NCI-H510A (cell line): ENCODE measurements at regions not wholly inside any gene's neighbourhood (a gene's known extent, or its start where the extent isn't known, plus 50 kb on each side); places are given as distances from the start of the nearest gene placed in this dataset.
"Not testable (repeated sequence)": the region's sequence is repeated elsewhere in the genome, so short reads cannot be mapped to it uniquely, and the experiment has no call there.

Experiments
- DNase-seq: peaks from one replicate; lab custom pipeline; 2025; lab: John Stamatoyannopoulos, UW

- DNase-seq: not testable (repeated sequence)
Observed at GRCh38 chr3:8356066-8356465, 145.6 kb upstream of the LMCD1 start.

- no peak for DNase-seq
Observed at GRCh38 chr3:8357859-8358258, 143.8 kb upstream of the LMCD1 start.

- no peak for DNase-seq
Observed at GRCh38 chr3:8359133-8359532, 142.5 kb upstream of the LMCD1 start.

GRCh38 chr3:8363200-8363599 lies 138.4 kb upstream of the LMCD1 start:
- no peak for DNase-seq

- DNase-seq: no peak
Observed at GRCh38 chr3:8365541-8365940, 136.1 kb upstream of the LMCD1 start.

- no peak for DNase-seq
Observed at GRCh38 chr3:8366219-8366810, 135.3 kb upstream of the LMCD1 start.

GRCh38 chr3:8368598-8368997 lies 133.0 kb upstream of the LMCD1 start:
- no peak for DNase-seq

- no peak for DNase-seq
Observed at GRCh38 chr3:8369638-8370037, 132.0 kb upstream of the LMCD1 start.

- no peak for DNase-seq
Observed at GRCh38 chr3:8371085-8371551, 130.5 kb upstream of the LMCD1 start.

GRCh38 chr3:8371960-8372463 lies 129.6 kb upstream of the LMCD1 start:
- DNase-seq: no peak

- no peak for DNase-seq
Observed at GRCh38 chr3:8380904-8381704, 120.5 kb upstream of the LMCD1 start.

GRCh38 chr3:8385848-8386620 lies 115.6 kb upstream of the LMCD1 start:
- no peak for DNase-seq

GRCh38 chr3:8387571-8387970 lies 114.1 kb upstream of the LMCD1 start:
- no peak for DNase-seq

GRCh38 chr3:8399686-8400085 lies 101.9 kb upstream of the LMCD1 start:
- DNase-seq: no peak

- no peak for DNase-seq
Observed at GRCh38 chr3:8400911-8401310, 100.7 kb upstream of the LMCD1 start.

- no peak for DNase-seq
Observed at GRCh38 chr3:8403996-8404395, 97.6 kb upstream of the LMCD1 start.

- DNase-seq: no peak
Observed at GRCh38 chr3:8405144-8405543, 96.5 kb upstream of the LMCD1 start.

GRCh38 chr3:8406479-8406878 lies 95.1 kb upstream of the LMCD1 start:
- no peak for DNase-seq

GRCh38 chr3:8413337-8413926 lies 88.2 kb upstream of the LMCD1 start:
- DNase-seq: no peak

- no peak for DNase-seq
Observed at GRCh38 chr3:8416965-8417364, 84.7 kb upstream of the LMCD1 start.

- DNase-seq: no peak
Observed at GRCh38 chr3:8420612-8421011, 81.0 kb upstream of the LMCD1 start.

GRCh38 chr3:8421267-8421666 lies 80.4 kb upstream of the LMCD1 start:
- DNase-seq: no peak
